Esophagus squamous epithelium (tissue), 5 donors: ENCODE measurements at regions not wholly inside any gene's neighbourhood (a gene's known extent, or its start where the extent isn't known, plus 50 kb on each side); places are given as distances from the start of the nearest gene placed in this dataset.

ENCODE experiments used
- DNase-seq: peaks from one replicate; lab custom pipeline; 2025; lab: John Stamatoyannopoulos, UW
- H3K27ac ChIP-seq, 4 donors: fragments of 200-600 bp; sonication (generic); one replicate each; pipeline ENCODE4 v1.5.1; 2016 to 2019; ENCODE audit warnings: mild to moderate bottlenecking in 1 of 4
- H3K27me3 ChIP-seq, 4 donors: fragments of 200-600 bp; sonication (generic); 1 replicate in 3 of 4; 2 replicates in 1 of 4; pipeline versions ENCODE4 v1.5.1 to v1.6.0; 2017 to 2021; ENCODE audit warnings: antibody characterized with exemption in 1 of 4
- H3K36me3 ChIP-seq, 3 donors: fragments of 200-600 bp; sonication (generic); one replicate each; pipeline ENCODE4 v1.5.1; 2016 to 2019
- H3K4me1 ChIP-seq, 3 donors: fragments of 200-600 bp; sonication (generic); one replicate each; pipeline ENCODE4 v1.5.1; 2017 to 2019
- H3K4me3 ChIP-seq, 4 donors: fragments of 200-600 bp; sonication (generic); 1 replicate in 3 of 4; 2 replicates in 1 of 4; pipeline ENCODE4 v1.5.1; 2016 to 2019; ENCODE audit warnings: mild to moderate bottlenecking in 2 of 4, moderate library complexity in 1 of 4
- H3K9me3 ChIP-seq, 3 donors: fragments of 200-600 bp; sonication (generic); one replicate each; pipeline ENCODE4 v1.5.1; 2016 to 2019
- POLR2A ChIP-seq, 4 donors: fragments of 450-650 bp; IDR thresholded peaks; one replicate each; pipeline ENCODE4 v1.6.1; 2017; ENCODE audit warnings: antibody characterized with exemption in 4 of 4, mild to moderate bottlenecking in 4 of 4, moderate library complexity in 3 of 4
- WGBS, 2 donors: methylation state at CpG; one replicate each; pipeline ENCODE4 v1.1.5; 2018; 5-methylcytosine and 5-hydroxymethylcytosine counted together
- intact Hi-C: fragments of 100-400 bp; cut with DNase I; formaldehyde crosslinking; loops from one replicate; pipeline ENCODE4 v1.15.0; 2022
- TF ChIP-seq, protein P1 (sequence below), 6 experiments: fragments of 450-650 bp in 4 of 6; fragments of 200-600 bp in 2 of 6; sonication (generic) in 2 of 6; IDR thresholded peaks; one replicate each; pipeline ENCODE4 v1.5.1; 2016 to 2019; ENCODE audit warnings: antibody characterized with exemption in 6 of 6, mild to moderate bottlenecking in 4 of 6, moderate library complexity in 4 of 6
- donor health status: DM: yes; HTN: yes; CAD: no.

- Histone ChIP-seq H3K9me3 (no peaks in the 10 kb centered on the region), H3K4me1 (peaks cover 0 to 14% (median 1%) of the 10 kb centered on the region in 3 donors), H3K4me3 (no peak overlapping the region), H3K27me3 (peaks cover 0 to 41% (median 0%) of the 10 kb centered on the region in 4 donors), H3K36me3 (no peaks in the 10 kb centered on the region), H3K27ac (no peak overlapping the region)
- 49 to 62% methylated on average over 8 to 10 of the region's 10 CpGs for WGBS, 2 donors
- intact Hi-C loops, result no loop called here
- TF ChIP-seq, protein P1, sequence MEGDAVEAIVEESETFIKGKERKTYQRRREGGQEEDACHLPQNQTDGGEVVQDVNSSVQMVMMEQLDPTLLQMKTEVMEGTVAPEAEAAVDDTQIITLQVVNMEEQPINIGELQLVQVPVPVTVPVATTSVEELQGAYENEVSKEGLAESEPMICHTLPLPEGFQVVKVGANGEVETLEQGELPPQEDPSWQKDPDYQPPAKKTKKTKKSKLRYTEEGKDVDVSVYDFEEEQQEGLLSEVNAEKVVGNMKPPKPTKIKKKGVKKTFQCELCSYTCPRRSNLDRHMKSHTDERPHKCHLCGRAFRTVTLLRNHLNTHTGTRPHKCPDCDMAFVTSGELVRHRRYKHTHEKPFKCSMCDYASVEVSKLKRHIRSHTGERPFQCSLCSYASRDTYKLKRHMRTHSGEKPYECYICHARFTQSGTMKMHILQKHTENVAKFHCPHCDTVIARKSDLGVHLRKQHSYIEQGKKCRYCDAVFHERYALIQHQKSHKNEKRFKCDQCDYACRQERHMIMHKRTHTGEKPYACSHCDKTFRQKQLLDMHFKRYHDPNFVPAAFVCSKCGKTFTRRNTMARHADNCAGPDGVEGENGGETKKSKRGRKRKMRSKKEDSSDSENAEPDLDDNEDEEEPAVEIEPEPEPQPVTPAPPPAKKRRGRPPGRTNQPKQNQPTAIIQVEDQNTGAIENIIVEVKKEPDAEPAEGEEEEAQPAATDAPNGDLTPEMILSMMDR (IDR thresholded peaks at IDR 0.05), result no peak
- no peak for DNase-seq
Observed at GRCh38 chr22:27456696-27457503, 344.7 kb downstream of the MN1 start.

DNA sequence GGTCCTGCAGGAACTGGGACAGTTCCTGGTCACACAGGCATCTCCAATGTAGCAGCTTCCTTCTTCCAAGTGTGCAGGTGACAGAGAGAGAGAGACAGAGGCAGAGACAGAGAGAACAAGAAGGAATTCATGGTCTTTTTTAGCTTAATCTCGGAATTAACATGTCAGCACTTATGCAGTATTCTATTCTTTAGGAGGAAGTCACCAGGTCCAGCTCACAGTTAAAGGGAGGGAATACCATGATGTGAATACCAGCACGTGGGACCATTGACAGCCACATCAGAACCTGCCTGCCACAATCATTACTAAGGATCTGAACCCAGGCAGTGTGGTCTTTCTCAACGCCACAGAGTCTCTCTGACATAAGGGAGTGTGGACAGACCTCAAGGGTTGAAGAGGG, 341.6 kb downstream of the MN1 start:
- TF ChIP-seq, protein P1 (IDR thresholded peaks at IDR 0.05), result no peak
- TF ChIP-seq POLR2A (IDR thresholded peaks at IDR 0.05), result no peak
- H3K4me1 ChIP-seq, result peaks cover 0 to 24% (median 5%) of the 10 kb centered on the region in 3 donors
- no peak overlapping the region for H3K4me3 ChIP-seq
- DNase-seq, result no peak
- intact Hi-C loops, result no loop called here
- H3K27me3 ChIP-seq, result peaks cover 0 to 60% (median 0%) of the 10 kb centered on the region in 4 donors
- no peaks in the 10 kb centered on the region for H3K9me3 ChIP-seq
- 43 to 64% methylated on average over 2 to 3 of the region's 3 CpGs for WGBS, 2 donors
- no peaks in the 10 kb centered on the region for H3K36me3 ChIP-seq
- H3K27ac ChIP-seq, result peak overlapping the region in 2 of 4 donors; percentile 18 to 25

DNA sequence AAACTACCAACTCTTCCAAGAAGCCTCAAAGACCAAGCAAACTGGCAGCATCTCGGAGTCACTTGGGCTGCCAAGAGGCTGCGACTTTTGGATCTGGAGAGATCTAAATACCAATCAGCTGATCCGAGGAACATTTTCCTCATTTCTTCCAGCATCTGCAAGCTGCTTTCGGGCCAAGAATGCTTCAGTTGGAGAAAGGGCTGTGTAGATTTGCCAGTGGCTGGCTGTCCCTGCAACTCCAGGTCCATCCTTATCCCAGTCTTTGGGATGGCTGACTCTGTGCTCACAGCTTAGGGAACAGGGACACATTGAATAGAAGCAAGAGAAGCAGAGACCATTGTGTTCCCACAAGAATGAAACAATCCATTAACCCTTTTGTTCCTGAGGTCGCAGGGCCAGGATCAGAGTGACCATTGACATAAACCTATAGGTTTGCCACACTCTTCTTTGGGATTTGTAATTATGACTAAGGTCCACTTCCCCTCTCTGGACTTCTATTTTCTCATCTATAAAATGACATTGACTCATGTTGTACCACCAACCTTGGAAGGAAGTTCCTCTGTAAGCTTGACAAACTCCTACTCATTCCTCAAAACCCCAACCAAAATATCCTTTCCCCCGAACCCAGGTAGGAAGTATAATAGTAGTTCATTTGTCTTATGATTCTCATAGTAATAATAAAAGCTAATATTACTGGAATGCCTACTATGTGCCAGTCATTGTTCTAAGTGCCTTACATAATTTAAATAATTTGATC, 340.8 kb downstream of the MN1 start:
- H3K9me3 ChIP-seq, result no peaks in the 10 kb centered on the region
- intact Hi-C loops, result no loop called here
- H3K4me1 ChIP-seq, result peaks cover 0 to 24% (median 5%) of the 10 kb centered on the region in 3 donors
- H3K4me3 ChIP-seq, result no peak overlapping the region
- TF ChIP-seq, protein P1 (IDR thresholded peaks at IDR 0.05), result no peak
- TF ChIP-seq POLR2A (IDR thresholded peaks at IDR 0.05), result no peak
- no peaks in the 10 kb centered on the region for H3K36me3 ChIP-seq
- DNase-seq, result no peak
- 30 to 47% methylated on average over 6 of the region's 6 CpGs for WGBS, 2 donors
- H3K27me3 ChIP-seq, result peaks cover 0 to 60% (median 0%) of the 10 kb centered on the region in 4 donors
- peak overlapping the region in 3 of 4 donors; percentile 18 to 61 (median 54) for H3K27ac ChIP-seq

DNA sequence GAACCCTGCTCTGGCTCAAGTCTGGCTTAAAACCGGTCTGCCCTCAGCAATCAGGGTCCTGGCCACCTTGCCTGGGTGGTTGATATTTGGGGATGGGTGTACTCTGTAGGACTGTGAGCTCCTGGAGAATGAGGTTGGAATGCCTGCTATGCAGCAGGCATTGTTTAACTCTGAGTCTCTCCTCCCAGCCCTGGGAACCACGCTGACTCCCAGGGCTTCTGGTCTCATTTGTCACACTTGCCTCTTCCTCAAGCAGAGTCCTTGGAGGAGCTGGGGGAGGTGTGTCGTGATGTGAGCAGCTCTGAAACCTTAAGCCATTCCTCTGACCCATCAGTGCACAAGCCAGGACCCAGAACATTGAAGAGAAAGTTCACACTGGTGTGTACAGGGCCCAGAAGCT, 340.1 kb downstream of the MN1 start:
- peak overlapping the region in 3 of 4 donors; percentile 8 to 61 (median 54) for H3K27ac ChIP-seq
- H3K4me3 ChIP-seq, result no peak overlapping the region
- no peaks in the 10 kb centered on the region for H3K9me3 ChIP-seq
- no peaks in the 10 kb centered on the region for H3K36me3 ChIP-seq
- peaks cover 0 to 60% (median 0%) of the 10 kb centered on the region in 4 donors for H3K27me3 ChIP-seq
- 40 to 61% methylated on average over 1 to 2 of the region's 3 CpGs for WGBS, 2 donors
- TF ChIP-seq, protein P1 (IDR thresholded peaks at IDR 0.05), result no peak
- TF ChIP-seq POLR2A (IDR thresholded peaks at IDR 0.05), result no peak
- no peak for DNase-seq
- peaks cover 0 to 30% (median 5%) of the 10 kb centered on the region in 3 donors for H3K4me1 ChIP-seq
- intact Hi-C loops, result no loop called here

DNA sequence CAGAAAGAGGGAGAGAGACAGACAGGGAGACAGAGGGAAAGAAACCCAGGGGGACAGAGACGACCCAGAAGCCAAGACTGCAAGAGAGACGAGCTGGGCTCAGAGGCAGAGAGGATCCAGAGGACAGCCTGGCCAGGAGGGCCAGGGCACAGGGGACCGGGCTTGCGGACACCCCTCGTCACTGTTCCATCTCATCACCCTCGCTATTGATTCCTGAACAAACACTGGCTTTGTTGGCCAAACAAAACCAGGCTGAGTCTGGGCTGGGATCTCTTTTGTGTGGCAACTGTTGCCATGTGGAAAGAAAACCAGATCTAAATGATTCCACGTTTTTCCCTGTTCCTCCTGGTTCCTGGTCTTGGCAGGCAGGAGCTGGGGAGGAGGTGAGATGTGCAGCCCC, 339.4 kb downstream of the MN1 start:
- WGBS, 2 donors, result 27 to 34% methylated on average over 6 to 7 of the region's 7 CpGs
- Histone ChIP-seq H3K36me3 (no peaks in the 10 kb centered on the region), H3K27me3 (peaks cover 0 to 60% (median 0%) of the 10 kb centered on the region in 4 donors), H3K4me3 (no peak overlapping the region), H3K9me3 (no peaks in the 10 kb centered on the region), H3K4me1 (peaks cover 0 to 37% (median 10%) of the 10 kb centered on the region in 3 donors), H3K27ac (peak overlapping the region in 3 of 4 donors; percentile 8 to 55 (median 54))
- intact Hi-C loops, result no loop called here
- TF ChIP-seq, protein P1 (IDR thresholded peaks at IDR 0.05), result no peak
- no peak for TF ChIP-seq POLR2A (IDR thresholded peaks at IDR 0.05)
- DNase-seq, result no peak
